Parathyroid adenoma (tissue), 2 donors: ENCODE measurements at regions not wholly inside any gene's neighbourhood (a gene's known extent, or its start where the extent isn't known, plus 50 kb on each side); places are given as distances from the start of the nearest gene placed in this dataset.

ENCODE experiments used
- H2AFZ ChIP-seq: fragments of 300-600 bp; sonication (generic); one replicate; pipeline ENCODE4 v1.7.0; 2017; ENCODE audit warnings: antibody characterized with exemption, mild to moderate bottlenecking
- H3K27ac ChIP-seq: fragments of 300-600 bp; sonication (generic); one replicate; pipeline ENCODE4 v1.7.0; 2017
- H3K27me3 ChIP-seq: fragments of 300-600 bp; sonication (generic); one replicate; pipeline ENCODE4 v1.7.0; 2017; ENCODE audit warnings: low read length; ENCODE audit not compliant: control insufficient read depth, insufficient read depth
- H3K36me3 ChIP-seq: fragments of 300-600 bp; sonication (generic); one replicate; pipeline ENCODE4 v1.7.0; 2017; ENCODE audit warnings: low read length; ENCODE audit not compliant: control insufficient read depth, insufficient read depth
- H3K4me1 ChIP-seq: fragments of 300-600 bp; sonication (generic); one replicate; pipeline ENCODE4 v1.7.0; 2017; ENCODE audit warnings: control low read depth
- H3K4me2 ChIP-seq: fragments of 300-600 bp; sonication (generic); one replicate; pipeline ENCODE4 v1.7.0; 2017; ENCODE audit warnings: low read length
- H3K4me3 ChIP-seq: fragments of 300-600 bp; sonication (generic); one replicate; pipeline ENCODE4 v1.7.0; 2017; ENCODE audit warnings: low read depth, low read length
- H3K79me2 ChIP-seq: fragments of 300-600 bp; sonication (generic); one replicate; pipeline ENCODE4 v1.7.0; 2017; ENCODE audit warnings: control low read depth
- H3K9ac ChIP-seq: fragments of 300-600 bp; sonication (generic); one replicate; pipeline ENCODE4 v1.7.0; 2017; ENCODE audit warnings: mild to moderate bottlenecking
- H3K9me3 ChIP-seq: fragments of 300-600 bp; sonication (generic); one replicate; pipeline ENCODE4 v1.7.0; 2017; ENCODE audit warnings: low read length; ENCODE audit not compliant: control insufficient read depth
- TF ChIP-seq, protein P1 (sequence below): fragments of 300-600 bp; sonication (generic); IDR thresholded peaks from one replicate; pipeline ENCODE4 v1.7.0; 2017; ENCODE audit warnings: antibody characterized with exemption, mild to moderate bottlenecking
- donor health status: primary hyperparathyroidism.

DNA sequence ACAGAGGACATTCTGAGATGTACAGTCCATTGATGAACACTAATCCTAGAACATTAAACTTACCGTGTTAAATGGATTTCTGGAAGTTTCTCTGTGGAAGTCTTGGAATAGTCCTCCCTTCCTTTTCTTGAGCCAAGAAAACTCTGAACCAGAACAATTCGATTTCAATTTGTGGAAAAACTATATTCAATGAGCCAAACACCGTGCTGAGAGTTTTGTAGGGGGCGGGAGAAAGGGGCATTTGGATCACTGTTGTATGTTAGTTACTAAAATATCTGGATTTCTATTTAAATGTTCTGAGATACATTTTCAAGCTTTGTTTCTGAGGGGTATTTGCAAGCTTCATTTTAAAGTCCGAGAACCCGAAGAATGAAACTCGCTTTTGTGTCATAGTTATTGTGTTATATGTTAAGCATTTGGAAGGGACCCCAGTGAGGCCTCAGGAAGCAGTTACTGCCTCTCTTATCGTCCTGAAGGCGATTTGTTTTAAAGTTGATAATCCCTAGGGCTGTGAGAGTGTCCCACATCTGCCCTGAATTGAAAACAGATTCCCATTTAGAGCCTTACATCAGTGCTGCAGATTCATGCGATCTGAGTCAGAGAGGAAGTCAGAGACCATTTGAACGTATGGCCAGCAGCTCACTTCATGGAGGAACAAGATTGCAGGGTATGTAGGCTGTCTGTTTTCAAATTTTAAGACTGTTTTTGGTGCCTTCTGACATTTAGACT is 70.8 kb upstream of the SASH1 start:
- Histone ChIP-seq H3K4me2 (no peak overlapping the region), H3K9me3 (no peaks in the 10 kb centered on the region), H3K27ac (no peak overlapping the region), H3K36me3 (no peaks in the 10 kb centered on the region), H3K27me3 (no peaks in the 10 kb centered on the region), H3K79me2 (no peaks in the 10 kb centered on the region), H3K9ac (no peak overlapping the region), H2AFZ (no peak overlapping the region), H3K4me1 (no peaks in the 10 kb centered on the region), H3K4me3 (no peak overlapping the region)
- TF ChIP-seq, protein P1, sequence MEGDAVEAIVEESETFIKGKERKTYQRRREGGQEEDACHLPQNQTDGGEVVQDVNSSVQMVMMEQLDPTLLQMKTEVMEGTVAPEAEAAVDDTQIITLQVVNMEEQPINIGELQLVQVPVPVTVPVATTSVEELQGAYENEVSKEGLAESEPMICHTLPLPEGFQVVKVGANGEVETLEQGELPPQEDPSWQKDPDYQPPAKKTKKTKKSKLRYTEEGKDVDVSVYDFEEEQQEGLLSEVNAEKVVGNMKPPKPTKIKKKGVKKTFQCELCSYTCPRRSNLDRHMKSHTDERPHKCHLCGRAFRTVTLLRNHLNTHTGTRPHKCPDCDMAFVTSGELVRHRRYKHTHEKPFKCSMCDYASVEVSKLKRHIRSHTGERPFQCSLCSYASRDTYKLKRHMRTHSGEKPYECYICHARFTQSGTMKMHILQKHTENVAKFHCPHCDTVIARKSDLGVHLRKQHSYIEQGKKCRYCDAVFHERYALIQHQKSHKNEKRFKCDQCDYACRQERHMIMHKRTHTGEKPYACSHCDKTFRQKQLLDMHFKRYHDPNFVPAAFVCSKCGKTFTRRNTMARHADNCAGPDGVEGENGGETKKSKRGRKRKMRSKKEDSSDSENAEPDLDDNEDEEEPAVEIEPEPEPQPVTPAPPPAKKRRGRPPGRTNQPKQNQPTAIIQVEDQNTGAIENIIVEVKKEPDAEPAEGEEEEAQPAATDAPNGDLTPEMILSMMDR: no peak

DNA sequence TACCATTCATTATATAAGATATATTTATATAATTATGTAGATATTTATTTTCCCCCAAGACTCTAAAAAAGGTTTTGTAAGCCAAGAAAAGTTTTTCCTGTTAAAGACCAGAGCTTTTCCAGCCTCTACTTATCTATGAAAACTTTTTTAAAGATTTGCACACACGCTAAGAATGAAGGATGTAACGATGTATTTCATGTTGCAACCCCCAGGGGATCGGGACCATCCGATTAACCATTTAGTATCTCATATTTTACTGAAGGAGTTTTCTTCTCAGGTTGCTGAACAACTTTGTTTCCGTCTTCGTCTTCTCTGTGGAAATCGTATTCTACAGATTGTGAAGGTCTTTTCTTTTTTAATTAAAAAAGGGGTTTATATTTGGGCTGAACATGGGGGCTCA is 70.0 kb upstream of the SASH1 start:
- no peak overlapping the region for H3K9ac ChIP-seq

DNA sequence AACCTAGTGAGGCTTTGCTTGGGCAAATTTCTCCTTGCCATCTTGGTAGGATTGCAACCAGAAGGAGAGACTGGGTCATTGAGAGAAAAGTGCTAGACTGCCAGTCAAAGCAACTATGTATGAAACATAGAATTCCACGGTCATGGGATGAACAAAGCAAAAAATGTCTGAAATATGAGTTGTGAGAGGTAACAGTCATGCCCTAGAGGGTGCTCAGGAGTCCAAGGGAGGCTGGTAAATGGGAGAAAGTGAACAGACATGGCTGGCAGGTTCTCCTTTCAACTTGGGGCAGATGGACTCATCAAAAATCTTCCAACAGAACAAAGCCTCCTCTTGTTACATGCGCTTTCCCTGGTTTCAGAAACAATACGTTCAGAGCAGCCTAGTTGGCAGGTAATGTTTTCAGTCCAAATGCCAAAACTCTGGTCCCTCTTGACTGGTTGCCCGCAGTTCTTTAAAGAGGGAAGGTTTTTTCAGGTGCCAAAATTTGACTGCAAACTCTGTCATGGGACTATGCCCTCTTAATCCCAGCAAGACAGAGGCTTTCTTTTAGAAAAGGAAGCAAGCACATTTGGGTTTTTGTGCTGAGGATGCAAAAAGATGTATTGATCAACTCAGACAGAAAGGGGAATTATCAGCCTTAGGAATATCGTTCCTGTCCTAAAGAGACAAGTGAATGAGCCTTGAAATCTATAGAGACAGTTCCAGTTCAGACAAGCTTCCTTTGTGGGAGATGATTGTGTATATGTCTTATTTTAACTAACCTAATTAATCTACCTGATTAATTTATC is 68.5 kb upstream of the SASH1 start:
- Histone ChIP-seq H2AFZ (no peak overlapping the region), H3K9me3 (no peaks in the 10 kb centered on the region), H3K4me1 (no peaks in the 10 kb centered on the region), H3K27ac (no peak overlapping the region), H3K27me3 (no peaks in the 10 kb centered on the region), H3K79me2 (no peaks in the 10 kb centered on the region), H3K4me3 (no peak overlapping the region), H3K4me2 (no peak overlapping the region), H3K9ac (no peak overlapping the region), H3K36me3 (no peaks in the 10 kb centered on the region)
- TF ChIP-seq, protein P1: no peak

More for the DNA sequence above, 70.0 kb upstream of the SASH1 start:
- Histone ChIP-seq H3K4me1 (no peaks in the 10 kb centered on the region), H3K9me3 (no peaks in the 10 kb centered on the region), H3K4me2 (no peak overlapping the region), H3K27ac (no peak overlapping the region), H3K36me3 (no peaks in the 10 kb centered on the region), H3K4me3 (no peak overlapping the region), H3K79me2 (no peaks in the 10 kb centered on the region), H3K27me3 (no peaks in the 10 kb centered on the region), H2AFZ (no peak overlapping the region)
- TF ChIP-seq, protein P1: no peak

DNA sequence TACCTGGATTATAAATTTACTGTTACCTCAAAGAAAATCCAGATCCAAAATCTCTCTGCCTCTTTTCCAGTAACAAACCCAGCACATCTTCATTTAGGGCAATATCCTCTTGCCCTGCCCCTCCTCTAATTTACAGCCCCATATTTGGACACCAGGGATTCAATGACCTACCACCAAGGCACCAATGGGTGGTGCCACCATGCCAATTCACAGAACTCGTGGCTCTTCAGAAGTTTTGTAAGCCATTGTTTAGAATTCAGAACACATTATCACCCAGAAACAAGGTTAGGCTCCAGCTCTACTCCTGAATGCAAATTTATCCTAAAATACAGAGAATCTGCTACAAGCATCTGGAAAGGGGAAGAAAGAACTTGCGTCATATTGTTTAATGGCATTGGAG is 67.8 kb upstream of the SASH1 start:
- Histone ChIP-seq H2AFZ (no peak overlapping the region), H3K4me1 (no peaks in the 10 kb centered on the region), H3K9me3 (no peaks in the 10 kb centered on the region), H3K4me3 (no peak overlapping the region), H3K36me3 (no peaks in the 10 kb centered on the region), H3K9ac (no peak overlapping the region), H3K27ac (no peak overlapping the region), H3K79me2 (no peaks in the 10 kb centered on the region), H3K4me2 (no peak overlapping the region), H3K27me3 (no peaks in the 10 kb centered on the region)
- TF ChIP-seq, protein P1: no peak
